Activated B cell treated with CpG ODN at 0.5 μM for 24 hours (primary cell): ENCODE measurements at regions not wholly inside any gene's neighbourhood (a gene's known extent, or its start where the extent isn't known, plus 50 kb on each side); places are given as distances from the start of the nearest gene placed in this dataset.

Experiments used
- ATAC-seq: fragments of 200-7000 bp; cut with Tn5 transposase; one replicate; pipeline ENCODE4 v1.10.0; 2021; ENCODE audit warnings: low read depth, mild to moderate bottlenecking, moderate library complexity
- CTCF ChIA-PET: fragments of 350-600 bp; sonication (Branson Sonifier 250); formaldehyde crosslinking; loops from one replicate; lab custom pipeline; 2021; ENCODE audit warnings: antibody characterized with exemption; lab: Charles Lee
- POLR2A ChIA-PET: fragments of 350-600 bp; sonication (Branson Sonifier 250); formaldehyde crosslinking; loops from one replicate; lab custom pipeline; 2021; ENCODE audit warnings: antibody characterized with exemption; lab: Charles Lee
- DNase-seq: peaks from one replicate; pipeline ENCODE4 v3.0.0; 2022
- H3K27ac Mint-ChIP-seq: one replicate; pipeline ENCODE4 v1.8.0; 2020; ENCODE audit warnings: mixed read lengths
- H3K27me3 Mint-ChIP-seq: one replicate; pipeline ENCODE4 v1.8.0; 2021; ENCODE audit warnings: mixed read lengths
- H3K36me3 Mint-ChIP-seq: one replicate; pipeline ENCODE4 v1.8.0; 2021; ENCODE audit warnings: low read depth, mixed read lengths
- H3K4me1 Mint-ChIP-seq: one replicate; pipeline ENCODE4 v1.8.0; 2021; ENCODE audit warnings: mixed read lengths
- H3K4me3 Mint-ChIP-seq: one replicate; pipeline ENCODE4 v1.8.0; 2020; ENCODE audit warnings: mild to moderate bottlenecking, mixed read lengths
- H3K9me3 Mint-ChIP-seq: one replicate; pipeline ENCODE4 v1.8.0; 2020; ENCODE audit warnings: mixed read lengths
- intact Hi-C: fragments of 100-400 bp; cut with micrococcal nuclease; formaldehyde crosslinking; loops from one replicate; pipeline ENCODE4 v1.15.1; 2024
- TF ChIP-seq, protein P1 (sequence below): fragments of 200-600 bp; IDR thresholded peaks from one replicate; pipeline ENCODE4 v1.8.0; 2022; ENCODE audit warnings: antibody characterized with exemption, mild to moderate bottlenecking

DNA sequence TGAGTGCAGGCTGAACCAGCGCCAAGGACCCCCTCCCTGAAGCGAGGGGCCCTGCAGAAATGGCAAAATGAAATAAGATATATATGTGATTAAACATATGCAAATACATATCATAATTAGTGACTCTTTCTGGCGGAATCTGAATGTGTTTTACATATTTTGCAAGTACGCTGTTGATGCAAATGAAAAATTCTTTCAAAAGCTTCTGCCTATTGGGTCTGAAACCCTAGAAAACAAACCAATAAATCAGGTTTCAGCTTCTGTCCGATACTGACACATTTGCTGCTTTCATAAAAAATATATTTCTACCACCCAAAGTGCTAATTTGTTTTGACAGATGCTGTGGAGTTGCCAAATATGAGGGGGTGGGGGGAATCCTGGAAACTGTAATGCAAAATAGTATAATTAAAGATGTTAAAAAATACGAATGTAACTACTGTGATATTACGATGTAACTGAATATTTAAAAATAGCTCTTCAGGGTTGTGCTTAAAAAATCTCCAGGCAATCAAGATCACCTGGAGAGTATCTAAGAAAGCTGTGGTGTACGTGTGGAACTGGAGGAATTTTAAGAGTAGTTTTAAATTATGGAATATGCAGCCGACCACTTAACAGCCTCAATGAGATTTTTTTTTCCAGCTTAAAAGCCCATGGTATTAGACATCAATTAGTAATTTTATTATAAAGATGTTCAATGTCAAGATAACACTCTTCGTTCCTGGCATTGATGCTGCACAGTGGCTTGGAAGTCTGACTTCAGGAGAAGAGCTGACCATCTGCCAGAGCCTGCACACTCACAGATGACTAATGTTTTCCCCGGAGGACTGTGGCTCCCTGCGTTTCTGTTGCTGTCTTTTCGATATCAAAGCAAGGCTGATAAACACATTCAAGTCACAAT lies 122.2 kb upstream of the RCN1 start:
- no peak overlapping the region for H3K27ac Mint-ChIP-seq
- H3K9me3 Mint-ChIP-seq = no peaks in the 10 kb centered on the region
- H3K27me3 Mint-ChIP-seq = no peaks in the 10 kb centered on the region
- no peak for DNase-seq
- ChIA-PET CTCF (no interaction called here), POLR2A (no interaction called here)
- H3K4me1 Mint-ChIP-seq = no peaks in the 10 kb centered on the region
- H3K4me3 Mint-ChIP-seq = no peak overlapping the region
- H3K36me3 Mint-ChIP-seq = no peaks in the 10 kb centered on the region
- ATAC-seq = no peak
- intact Hi-C loops = no loop called here
- TF ChIP-seq, protein P1, sequence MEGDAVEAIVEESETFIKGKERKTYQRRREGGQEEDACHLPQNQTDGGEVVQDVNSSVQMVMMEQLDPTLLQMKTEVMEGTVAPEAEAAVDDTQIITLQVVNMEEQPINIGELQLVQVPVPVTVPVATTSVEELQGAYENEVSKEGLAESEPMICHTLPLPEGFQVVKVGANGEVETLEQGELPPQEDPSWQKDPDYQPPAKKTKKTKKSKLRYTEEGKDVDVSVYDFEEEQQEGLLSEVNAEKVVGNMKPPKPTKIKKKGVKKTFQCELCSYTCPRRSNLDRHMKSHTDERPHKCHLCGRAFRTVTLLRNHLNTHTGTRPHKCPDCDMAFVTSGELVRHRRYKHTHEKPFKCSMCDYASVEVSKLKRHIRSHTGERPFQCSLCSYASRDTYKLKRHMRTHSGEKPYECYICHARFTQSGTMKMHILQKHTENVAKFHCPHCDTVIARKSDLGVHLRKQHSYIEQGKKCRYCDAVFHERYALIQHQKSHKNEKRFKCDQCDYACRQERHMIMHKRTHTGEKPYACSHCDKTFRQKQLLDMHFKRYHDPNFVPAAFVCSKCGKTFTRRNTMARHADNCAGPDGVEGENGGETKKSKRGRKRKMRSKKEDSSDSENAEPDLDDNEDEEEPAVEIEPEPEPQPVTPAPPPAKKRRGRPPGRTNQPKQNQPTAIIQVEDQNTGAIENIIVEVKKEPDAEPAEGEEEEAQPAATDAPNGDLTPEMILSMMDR = no peak

DNA sequence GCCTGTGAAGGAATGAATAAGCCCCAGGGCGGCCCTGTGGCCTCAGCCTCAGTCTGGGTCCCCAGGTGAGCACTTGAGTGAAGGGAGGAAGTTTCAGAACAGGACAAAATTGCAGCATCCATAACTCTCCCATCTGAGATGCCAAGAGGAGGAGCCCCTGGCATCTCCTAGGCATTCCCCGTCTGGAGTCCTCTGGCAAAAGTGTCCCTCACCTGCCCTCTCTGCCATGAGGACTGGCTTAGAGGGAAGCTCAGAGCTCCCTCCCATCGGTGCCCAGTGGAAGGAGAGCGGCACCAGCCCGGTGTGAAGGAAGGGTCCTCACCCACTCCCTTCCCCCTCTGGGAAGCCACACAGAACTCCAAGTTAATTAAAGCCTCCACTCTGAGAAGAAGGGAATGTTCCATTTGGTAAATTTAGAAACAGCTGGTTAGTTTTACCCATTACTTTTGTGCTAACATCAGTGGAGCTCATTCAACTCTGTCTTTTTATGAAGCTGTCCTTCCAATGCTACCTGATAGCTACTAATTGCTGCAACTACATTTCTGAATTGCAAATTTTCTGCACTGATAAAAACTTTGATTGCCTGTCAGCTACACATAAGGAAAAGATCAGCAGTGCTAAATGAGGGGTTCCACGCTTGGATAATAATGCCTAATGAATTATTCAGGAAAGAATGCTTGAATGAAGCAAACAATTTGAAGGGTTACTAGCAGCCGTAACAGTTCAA lies 123.3 kb upstream of the RCN1 start:
- no peak for ATAC-seq
- Mint-ChIP-seq H3K27me3 (no peaks in the 10 kb centered on the region), H3K27ac (no peak overlapping the region), H3K4me1 (no peaks in the 10 kb centered on the region), H3K9me3 (no peaks in the 10 kb centered on the region), H3K4me3 (no peak overlapping the region), H3K36me3 (no peaks in the 10 kb centered on the region)
- no peak for DNase-seq
- ChIA-PET CTCF (interaction anchor here (1.1 kb wide), 1 partner anchor 41 kb away, joined by 3 read pairs; no protein-coding TSS in a partner anchor), POLR2A (no interaction called here)
- intact Hi-C loops = no loop called here
- TF ChIP-seq, protein P1 = no peak

DNA sequence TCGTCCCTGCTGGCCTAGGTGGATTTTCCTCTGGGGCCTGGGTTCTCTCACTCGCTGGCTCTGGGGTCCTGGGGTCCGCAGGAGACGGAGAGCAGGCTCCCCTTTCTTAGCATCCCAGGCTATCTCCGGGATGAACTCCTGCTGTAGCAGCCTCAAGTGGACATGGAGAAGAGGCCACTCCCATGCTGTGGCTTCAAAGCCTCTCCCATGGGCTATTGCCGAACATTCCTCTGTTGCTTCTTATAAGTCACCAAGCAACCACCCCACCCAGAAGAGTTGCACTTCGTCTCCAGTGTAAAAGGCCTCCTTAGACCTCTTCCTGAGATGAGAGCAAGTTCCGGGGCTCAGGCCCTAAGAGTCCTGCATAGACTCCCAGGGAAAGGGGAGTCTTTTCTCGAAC lies 124.0 kb upstream of the RCN1 start:
- intact Hi-C loops = no loop called here

GRCh38 chr11:31964181-31964580 lies 126.7 kb upstream of the RCN1 start:
- Mint-ChIP-seq H3K9me3 (no peaks in the 10 kb centered on the region), H3K27ac (no peak overlapping the region), H3K36me3 (no peaks in the 10 kb centered on the region), H3K27me3 (no peaks in the 10 kb centered on the region), H3K4me3 (no peak overlapping the region), H3K4me1 (no peaks in the 10 kb centered on the region)
- ChIA-PET POLR2A (no interaction called here), CTCF (no interaction called here)
- TF ChIP-seq, protein P1 = no peak
- DNase-seq (no peak), ATAC-seq (no peak)
- intact Hi-C loops = no loop called here

More for the DNA sequence above, 124.0 kb upstream of the RCN1 start:
- Mint-ChIP-seq H3K4me3 (no peak overlapping the region), H3K4me1 (no peaks in the 10 kb centered on the region), H3K27ac (no peak overlapping the region), H3K9me3 (no peaks in the 10 kb centered on the region), H3K27me3 (no peaks in the 10 kb centered on the region), H3K36me3 (no peaks in the 10 kb centered on the region)
- ATAC-seq (no peak), DNase-seq (no peak)
- ChIA-PET CTCF (interaction anchor here (1.1 kb wide), 1 partner anchor 42 kb away, joined by 3 read pairs; no protein-coding TSS in a partner anchor), POLR2A (no interaction called here)
- TF ChIP-seq, protein P1 = no peak

GRCh38 chr11:31960126-31960525 lies 130.7 kb upstream of the RCN1 start:
- Mint-ChIP-seq H3K4me1 (no peaks in the 10 kb centered on the region), H3K9me3 (no peaks in the 10 kb centered on the region), H3K4me3 (no peak overlapping the region), H3K27me3 (no peaks in the 10 kb centered on the region), H3K27ac (no peak overlapping the region), H3K36me3 (no peaks in the 10 kb centered on the region)
- DNase-seq (no peak), ATAC-seq (no peak)
- ChIA-PET POLR2A (no interaction called here), CTCF (no interaction called here)
- TF ChIP-seq, protein P1 = no peak
- intact Hi-C loops = no loop called here
